Stimulated activated naive B cell treated with anti-CD40 and anti-IgM and Interleukin-4, amounts not matched to agents 10 μg/mL and 1 μg/mL and 100 μg/mL, for 72 hours (primary cell): ENCODE measurements at regions not wholly inside any gene's neighbourhood (a gene's known extent, or its start where the extent isn't known, plus 50 kb on each side); places are given as distances from the start of the nearest gene placed in this dataset.
"Not testable (repeated sequence)": the region's sequence is repeated elsewhere in the genome, so short reads cannot be mapped to it uniquely, and the experiment has no call there.

ENCODE experiments used
- ATAC-seq, 2 donors: fragments of 150-1000 bp; cut with Tn5 transposase; replicated peaks; 2 replicates each; pipeline ENCODE4 v1.10.0; 2021; ENCODE audit warnings: moderate library complexity in 1 of 2
- DNase-seq: peaks from one replicate; pipeline ENCODE4 v3.0.0; 2021
- H3K27ac Mint-ChIP-seq: one replicate; pipeline ENCODE4 v1.8.0; 2022; ENCODE audit warnings: mild to moderate bottlenecking, mixed read lengths
- H3K27me3 Mint-ChIP-seq, 2 donors: one replicate each; pipeline ENCODE4 v1.8.0; 2022; ENCODE audit warnings: mixed read lengths in 2 of 2
- H3K36me3 Mint-ChIP-seq, 2 donors: one replicate each; pipeline ENCODE4 v1.8.0; 2022; ENCODE audit warnings: mixed read lengths in 2 of 2, mild to moderate bottlenecking in 1 of 2
- H3K4me1 Mint-ChIP-seq, 2 donors: one replicate each; pipeline ENCODE4 v1.8.0; 2022; ENCODE audit warnings: mixed read lengths in 2 of 2, mild to moderate bottlenecking in 1 of 2
- H3K4me3 Mint-ChIP-seq, 2 donors: one replicate each; pipeline ENCODE4 v1.8.0; 2022; ENCODE audit warnings: mild to moderate bottlenecking in 2 of 2, mixed read lengths in 2 of 2, moderate library complexity in 1 of 2
- H3K9me3 Mint-ChIP-seq, 2 donors: one replicate each; pipeline ENCODE4 v1.8.0; 2022; ENCODE audit warnings: mixed read lengths in 2 of 2, mild to moderate bottlenecking in 1 of 2

- Mint-ChIP-seq H3K4me1 (no peaks in the 10 kb centered on the region), H3K36me3 (peaks cover 0 to 3% of the 10 kb centered on the region in 2 donors), H3K27ac (no peak overlapping the region), H3K27me3 (no peaks in the 10 kb centered on the region), H3K9me3 (peaks cover 2 to 8% of the 10 kb centered on the region in 2 donors), H3K4me3 (no peak overlapping the region)
- ATAC-seq (no peak), DNase-seq (no peak)
These were observed 160.8 kb downstream of the CEMIP2 start for GRCh38 chr9:71607461-71607881.

- Mint-ChIP-seq H3K4me1 (no peaks in the 10 kb centered on the region), H3K9me3 (no peaks in the 10 kb centered on the region), H3K4me3 (no peak overlapping the region), H3K36me3 (no peaks in the 10 kb centered on the region), H3K27ac (no peak overlapping the region), H3K27me3 (no peaks in the 10 kb centered on the region)
- DNase-seq (peak; percentile 45), ATAC-seq (peak; percentile 84 to 85)
These were observed 163.9 kb downstream of the CEMIP2 start for GRCh38 chr9:71604197-71605063.

GRCh38 chr9:71602652-71603051, 165.7 kb downstream of the CEMIP2 start:
- no peak overlapping the region for H3K27ac Mint-ChIP-seq
- no peak for DNase-seq
- H3K9me3 Mint-ChIP-seq: no peaks in the 10 kb centered on the region
- no peak for ATAC-seq
- H3K27me3 Mint-ChIP-seq: peaks cover 0 to 6% of the 10 kb centered on the region in 2 donors
- no peaks in the 10 kb centered on the region for H3K36me3 Mint-ChIP-seq
- H3K4me1 Mint-ChIP-seq: no peaks in the 10 kb centered on the region
- H3K4me3 Mint-ChIP-seq: no peak overlapping the region

GRCh38 chr9:71595762-71596161, 172.6 kb downstream of the CEMIP2 start:
- not testable (repeated sequence) for ATAC-seq, H3K27ac Mint-ChIP-seq, H3K4me3 Mint-ChIP-seq, H3K4me1 Mint-ChIP-seq, DNase-seq, H3K9me3 Mint-ChIP-seq, H3K36me3 Mint-ChIP-seq
- H3K27me3 Mint-ChIP-seq: peaks cover 16 to 22% of the 10 kb centered on the region in 2 donors

GRCh38 chr9:71594541-71594940, 173.8 kb downstream of the CEMIP2 start:
- H3K27me3 Mint-ChIP-seq: peaks cover 16 to 22% of the 10 kb centered on the region in 2 donors
- no peak for ATAC-seq
- no peaks in the 10 kb centered on the region for H3K9me3 Mint-ChIP-seq

GRCh38 chr9:71592400-71592799, 175.9 kb downstream of the CEMIP2 start:
- H3K4me3 Mint-ChIP-seq: no peak overlapping the region
- peaks cover 16 to 21% of the 10 kb centered on the region in 2 donors for H3K27me3 Mint-ChIP-seq
- no peak for DNase-seq
- no peaks in the 10 kb centered on the region for H3K4me1 Mint-ChIP-seq
- H3K36me3 Mint-ChIP-seq: no peaks in the 10 kb centered on the region
- no peak for ATAC-seq
- H3K27ac Mint-ChIP-seq: no peak overlapping the region
- no peaks in the 10 kb centered on the region for H3K9me3 Mint-ChIP-seq

More at GRCh38 chr9:71594541-71594940, 173.8 kb downstream of the CEMIP2 start:
- Mint-ChIP-seq H3K36me3 (no peaks in the 10 kb centered on the region), H3K4me3 (no peak overlapping the region), H3K27ac (no peak overlapping the region), H3K4me1 (no peaks in the 10 kb centered on the region)
- no peak for DNase-seq

GRCh38 chr9:71590362-71590761, 178.0 kb downstream of the CEMIP2 start:
- H3K9me3 Mint-ChIP-seq: no peaks in the 10 kb centered on the region
- no peaks in the 10 kb centered on the region for H3K36me3 Mint-ChIP-seq
- H3K4me1 Mint-ChIP-seq: no peaks in the 10 kb centered on the region
- no peak overlapping the region for H3K4me3 Mint-ChIP-seq
- DNase-seq (no peak), ATAC-seq (no peak)
- H3K27me3 Mint-ChIP-seq: peaks cover 11 to 20% of the 10 kb centered on the region in 2 donors
- no peak overlapping the region for H3K27ac Mint-ChIP-seq

GRCh38 chr9:71589612-71590011, 178.7 kb downstream of the CEMIP2 start:
- no peak overlapping the region for H3K4me3 Mint-ChIP-seq
- H3K9me3 Mint-ChIP-seq: no peaks in the 10 kb centered on the region
- no peaks in the 10 kb centered on the region for H3K36me3 Mint-ChIP-seq
- no peak for DNase-seq
- H3K4me1 Mint-ChIP-seq: no peaks in the 10 kb centered on the region
- peaks cover 11 to 20% of the 10 kb centered on the region in 2 donors for H3K27me3 Mint-ChIP-seq
- ATAC-seq: no peak
- H3K27ac Mint-ChIP-seq: no peak overlapping the region

GRCh38 chr9:71587576-71588362, 180.5 kb downstream of the CEMIP2 start:
- no peaks in the 10 kb centered on the region for H3K9me3 Mint-ChIP-seq
- H3K4me1 Mint-ChIP-seq: no peaks in the 10 kb centered on the region
- DNase-seq: no peak
- H3K4me3 Mint-ChIP-seq: no peak overlapping the region
- no peak for ATAC-seq
- no peak overlapping the region for H3K27ac Mint-ChIP-seq
- H3K27me3 Mint-ChIP-seq: peaks cover 4 to 8% of the 10 kb centered on the region in 2 donors
- H3K36me3 Mint-ChIP-seq: no peaks in the 10 kb centered on the region

GRCh38 chr9:71583792-71584191, 184.5 kb downstream of the CEMIP2 start:
- peaks cover 0 to 11% of the 10 kb centered on the region in 2 donors for H3K27me3 Mint-ChIP-seq
- no peak overlapping the region for H3K27ac Mint-ChIP-seq
- H3K4me1 Mint-ChIP-seq: no peaks in the 10 kb centered on the region
- DNase-seq (no peak), ATAC-seq (no peak)
- H3K9me3 Mint-ChIP-seq: no peaks in the 10 kb centered on the region
- no peaks in the 10 kb centered on the region for H3K36me3 Mint-ChIP-seq
- no peak overlapping the region for H3K4me3 Mint-ChIP-seq

- DNase-seq: no peak
- Mint-ChIP-seq H3K9me3 (no peaks in the 10 kb centered on the region), H3K36me3 (no peaks in the 10 kb centered on the region), H3K4me3 (no peak overlapping the region), H3K27ac (no peak overlapping the region), H3K27me3 (peaks cover 5 to 18% of the 10 kb centered on the region in 2 donors), H3K4me1 (no peaks in the 10 kb centered on the region)
- ATAC-seq: no peak
These were observed 186.0 kb downstream of the CEMIP2 start for GRCh38 chr9:71582347-71582746.

- H3K36me3 Mint-ChIP-seq: no peaks in the 10 kb centered on the region
- H3K4me1 Mint-ChIP-seq: no peaks in the 10 kb centered on the region
- H3K4me3 Mint-ChIP-seq: no peak overlapping the region
- ATAC-seq (no peak), DNase-seq (no peak)
- H3K9me3 Mint-ChIP-seq: no peaks in the 10 kb centered on the region
- peaks cover 5 to 27% of the 10 kb centered on the region in 2 donors for H3K27me3 Mint-ChIP-seq
- no peak overlapping the region for H3K27ac Mint-ChIP-seq
These were observed 187.2 kb downstream of the CEMIP2 start for GRCh38 chr9:71581101-71581500.

- peaks cover 10 to 22% of the 10 kb centered on the region in 2 donors for H3K27me3 Mint-ChIP-seq
- no peaks in the 10 kb centered on the region for H3K36me3 Mint-ChIP-seq
- peaks cover 0 to 4% of the 10 kb centered on the region in 2 donors for H3K9me3 Mint-ChIP-seq
- H3K4me3 Mint-ChIP-seq: no peak overlapping the region
- no peaks in the 10 kb centered on the region for H3K4me1 Mint-ChIP-seq
- no peak for ATAC-seq
- H3K27ac Mint-ChIP-seq: no peak overlapping the region
- no peak for DNase-seq
These were observed 197.1 kb downstream of the CEMIP2 start for GRCh38 chr9:71571186-71571585.

GRCh38 chr9:71567890-71568289, 200.4 kb downstream of the CEMIP2 start:
- H3K27ac Mint-ChIP-seq: no peak overlapping the region
- H3K27me3 Mint-ChIP-seq: peaks cover 14 to 31% of the 10 kb centered on the region in 2 donors
- DNase-seq (no peak), ATAC-seq (no peak)
- peaks cover 0 to 4% of the 10 kb centered on the region in 2 donors for H3K9me3 Mint-ChIP-seq
- no peaks in the 10 kb centered on the region for H3K4me1 Mint-ChIP-seq
- H3K4me3 Mint-ChIP-seq: no peak overlapping the region
- H3K36me3 Mint-ChIP-seq: no peaks in the 10 kb centered on the region
